ENCODE measurements at regions not wholly inside any gene's neighbourhood (a gene's known extent, or its start where the extent isn't known, plus 50 kb on each side); places are given as distances from the start of the nearest gene placed in this dataset.

GRCh38 chr4:137300776-137301175 is 231.5 kb downstream of the PCDH18 start:
- H3K27me3 ChIP-seq (ENCODE audit: control insufficient read depth, insufficient read depth, low read length) = no peaks in the 10 kb centered on the region
- no peak overlapping the region for H3K4me3 ChIP-seq (ENCODE audit: low read depth in 2 of 2, low read length in 2 of 2)
- no peaks in the 10 kb centered on the region for H3K36me3 ChIP-seq (ENCODE audit: control insufficient read depth, insufficient read depth, low read length)
- DNase-seq (ENCODE audit: low read depth, low spot score) (no peak), ATAC-seq (no peak)
- H3K9me3 ChIP-seq (ENCODE audit: control insufficient read depth, insufficient read depth, low read depth, low read length) = no peaks in the 10 kb centered on the region
- CTCF ChIA-PET = no interaction called here
- in situ Hi-C loops (cut with HindIII; ENCODE audit: low pct_unique_long_range_greater_than_20kb, low sequenced_read_pairs) = no loop called here
- POLR2A ChIA-PET = no interaction called here
- BruUV-seq (replicated peaks) = no TSS peak
- TF ChIP-seq POLR2AphosphoS5 (IDR thresholded peaks at IDR 0.05; ENCODE audit: low read depth, low read length) (no peak), TCF7L2 (IDR thresholded peaks at IDR 0.05; ENCODE audit: low read depth, low read length) (no peak), REST (IDR thresholded peaks at IDR 0.05; ENCODE audit: insufficient read depth in 1 of 2, low read depth in 2 of 2, low read length in 1 of 2) (no peak), SIN3A (IDR thresholded peaks at IDR 0.05; ENCODE audit: borderline replicate concordance, insufficient read depth, low read depth, low read length) (no peak), CTCF (IDR thresholded peaks at IDR 0.05) (no peak)
- intact Hi-C loops (cut with micrococcal nuclease; ENCODE audit: unreplicated experiment) = no loop called here
- H3K27ac ChIP-seq (ENCODE audit: low read length) = no peak overlapping the region
- no peaks in the 10 kb centered on the region for H3K4me1 ChIP-seq (ENCODE audit: control insufficient read depth, insufficient read depth, low read length)

GRCh38 chr4:137299281-137299680 is 233.0 kb downstream of the PCDH18 start:
- POLR2A ChIA-PET = no interaction called here
- no peaks in the 10 kb centered on the region for H3K27me3 ChIP-seq (ENCODE audit: control insufficient read depth, insufficient read depth, low read length)
- no peak overlapping the region for H3K27ac ChIP-seq (ENCODE audit: low read length)
- intact Hi-C loops (cut with micrococcal nuclease; ENCODE audit: unreplicated experiment) (no loop called here), in situ Hi-C loops (cut with HindIII; ENCODE audit: low pct_unique_long_range_greater_than_20kb, low sequenced_read_pairs) (no loop called here)
- no peaks in the 10 kb centered on the region; the same call in 1 of the 2 replicates for H3K4me1 ChIP-seq (ENCODE audit: control insufficient read depth, insufficient read depth, low read length)
- TF ChIP-seq REST (IDR thresholded peaks at IDR 0.05; ENCODE audit: insufficient read depth in 1 of 2, low read depth in 2 of 2, low read length in 1 of 2) = no peak
- TF ChIP-seq CTCF (IDR thresholded peaks at IDR 0.05) = no peak
- TF ChIP-seq TCF7L2 (IDR thresholded peaks at IDR 0.05; ENCODE audit: low read depth, low read length) = no peak
- no peak overlapping the region for H3K4me3 ChIP-seq (ENCODE audit: low read depth in 2 of 2, low read length in 2 of 2)
- ATAC-seq (no peak), DNase-seq (ENCODE audit: low read depth, low spot score) (no peak)
- no peaks in the 10 kb centered on the region for H3K36me3 ChIP-seq (ENCODE audit: control insufficient read depth, insufficient read depth, low read length)
- H3K9me3 ChIP-seq (ENCODE audit: control insufficient read depth, insufficient read depth, low read depth, low read length) = no peaks in the 10 kb centered on the region
- CTCF ChIA-PET = interaction anchor here (0.5 kb wide), 1 partner anchor 1572 kb away, joined by 3 read pairs; no protein-coding TSS in a partner anchor
- no TSS peak for BruUV-seq (replicated peaks)

Data from Panc1 (cell line).